GM20000 (cell line): ENCODE measurements at regions not wholly inside any gene's neighbourhood (a gene's known extent, or its start where the extent isn't known, plus 50 kb on each side); places are given as distances from the start of the nearest gene placed in this dataset.
"Not testable (repeated sequence)": the region's sequence is repeated elsewhere in the genome, so short reads cannot be mapped to it uniquely, and the experiment has no call there.

Source experiments
- DNase-seq: peaks from one replicate; pipeline ENCODE4 v3.0.0; 2012; ENCODE audit warnings: low spot score
- CTCF ChIP-seq: IDR thresholded peaks from 2 replicates; pipeline ENCODE4 v1.5.1; 2012; ENCODE audit warnings: mild to moderate bottlenecking, control low read depth; ENCODE audit errors: extremely low read depth, missing control alignments

- TF ChIP-seq CTCF: no peak
- DNase-seq: no peak
Measured at GRCh38 chr12:67477681-67478265, 170.8 kb upstream of the DYRK2 start.

- DNase-seq: peak; percentile 22
Measured at GRCh38 chr12:67482751-67483661, 165.5 kb upstream of the DYRK2 start.

GRCh38 chr12:67483871-67484554 lies 164.5 kb upstream of the DYRK2 start:
- peak; percentile 6 for DNase-seq
- TF ChIP-seq CTCF: no peak

More at GRCh38 chr12:67482751-67483661, 165.5 kb upstream of the DYRK2 start:
- no peak for TF ChIP-seq CTCF

GRCh38 chr12:67484791-67485480 lies 163.6 kb upstream of the DYRK2 start:
- no peak for DNase-seq
- TF ChIP-seq CTCF: no peak

GRCh38 chr12:67486671-67487070 lies 161.9 kb upstream of the DYRK2 start:
- DNase-seq: no peak

GRCh38 chr12:67488349-67488748 lies 160.2 kb upstream of the DYRK2 start:
- DNase-seq: not testable (repeated sequence)

More at GRCh38 chr12:67486671-67487070, 161.9 kb upstream of the DYRK2 start:
- no peak for TF ChIP-seq CTCF

GRCh38 chr12:67489007-67489406 lies 159.5 kb upstream of the DYRK2 start:
- TF ChIP-seq CTCF: no peak
- DNase-seq: no peak
